GM23338 (cell line): ENCODE measurements at regions not wholly inside any gene's neighbourhood (a gene's known extent, or its start where the extent isn't known, plus 50 kb on each side); places are given as distances from the start of the nearest gene placed in this dataset.
"Not testable (repeated sequence)": the region's sequence is repeated elsewhere in the genome, so short reads cannot be mapped to it uniquely, and the experiment has no call there.

Experiments used
- ATAC-seq: fragments of 200-7000 bp; cut with Tn5 transposase; 3 replicates; pipeline ENCODE4 v1.9.1; 2020
- DNase-seq: peaks from one replicate; pipeline ENCODE4 v3.0.0-alpha.2; 2015; ENCODE audit warnings: low spot score
- H2AFZ ChIP-seq: fragments of 200-600 bp; sonication (generic); 2 replicates; pipeline ENCODE4 v1.8.0; 2016; ENCODE audit warnings: antibody characterized with exemption, mild to moderate bottlenecking, moderate library complexity
- H3F3A ChIP-seq: fragments of 200-600 bp; sonication (generic); replicated peaks from 2 replicates; pipeline ENCODE4 v1.8.0; 2017; ENCODE audit warnings: antibody characterized with exemption, mixed run types, low read depth
- H3K27ac ChIP-seq: fragments of 200-600 bp; sonication (generic); 2 replicates; pipeline ENCODE4 v1.6.1; 2016; ENCODE audit warnings: low read depth
- H3K27me3 ChIP-seq: fragments of 200-600 bp; sonication (generic); 2 replicates; pipeline ENCODE4 v1.8.0; 2016; ENCODE audit warnings: mild to moderate bottlenecking, mixed run types, moderate library complexity; ENCODE audit not compliant: insufficient read depth
- H3K36me3 ChIP-seq: fragments of 200-600 bp; sonication (generic); 2 replicates; pipeline ENCODE4 v1.8.0; 2016; ENCODE audit warnings: mild to moderate bottlenecking; ENCODE audit not compliant: insufficient read depth
- H3K4me1 ChIP-seq: fragments of 200-600 bp; sonication (generic); 2 replicates; pipeline ENCODE4 v1.8.0; 2016; ENCODE audit warnings: mild to moderate bottlenecking, moderate library complexity; ENCODE audit not compliant: insufficient read depth
- H3K4me2 ChIP-seq: fragments of 200-600 bp; sonication (generic); 2 replicates; pipeline ENCODE4 v1.7.1; 2017; ENCODE audit warnings: mixed run types
- H3K4me3 ChIP-seq: fragments of 200-600 bp; sonication (generic); 2 replicates; pipeline ENCODE4 v1.6.1; 2016; ENCODE audit warnings: mixed run types
- H3K79me2 ChIP-seq: fragments of 200-600 bp; sonication (generic); replicated peaks from 2 replicates; pipeline ENCODE4 v1.8.0; 2017; ENCODE audit warnings: mild to moderate bottlenecking; ENCODE audit not compliant: insufficient read depth
- H3K9me2 ChIP-seq: fragments of 200-600 bp; sonication (generic); 2 replicates; pipeline ENCODE4 v1.8.0; 2017; ENCODE audit not compliant: insufficient read depth
- H4K20me1 ChIP-seq: fragments of 200-600 bp; sonication (generic); replicated peaks from 2 replicates; pipeline ENCODE4 v1.8.0; 2017; ENCODE audit warnings: mild to moderate bottlenecking; ENCODE audit not compliant: insufficient read depth
- H3K27ac Mint-ChIP-seq: 2 replicates; pipeline ENCODE4 v1.8.0; 2020; ENCODE audit warnings: inconsistent platforms, mild to moderate bottlenecking, moderate library complexity, mixed read lengths
- H3K27me3 Mint-ChIP-seq: 3 replicates; pipeline ENCODE4 v1.8.0; 2022; ENCODE audit warnings: low read depth, mild to moderate bottlenecking, moderate library complexity, mixed read lengths, inconsistent platforms; ENCODE audit not compliant: insufficient read depth, poor library complexity
- H3K36me3 Mint-ChIP-seq: 3 replicates; pipeline ENCODE4 v1.8.0; 2021; ENCODE audit warnings: low read depth, mild to moderate bottlenecking, inconsistent platforms, moderate library complexity, mixed read lengths
- H3K4me1 Mint-ChIP-seq: 3 replicates; pipeline ENCODE4 v1.8.0; 2020; ENCODE audit warnings: mild to moderate bottlenecking, inconsistent platforms, mixed read lengths
- H3K4me3 Mint-ChIP-seq: 3 replicates; pipeline ENCODE4 v1.8.0; 2021; ENCODE audit warnings: moderate library complexity, mild to moderate bottlenecking, inconsistent platforms, mixed read lengths
- H3K9me3 Mint-ChIP-seq: 3 replicates; pipeline ENCODE4 v1.8.0; 2020; ENCODE audit warnings: moderate library complexity, mild to moderate bottlenecking, inconsistent platforms, mixed read lengths
- ETS1 ChIP-seq: IDR thresholded peaks from 2 replicates; pipeline ENCODE4 v1.6.1; 2016; ENCODE audit warnings: antibody characterized with exemption
- EZH2 ChIP-seq: fragments of 200-600 bp; sonication (generic); IDR thresholded peaks from one replicate; pipeline ENCODE4 v1.8.0; 2017; ENCODE audit warnings: antibody characterized with exemption, mild to moderate bottlenecking, low read depth; ENCODE audit not compliant: unreplicated experiment
- EZH2phosphoT487 ChIP-seq: fragments of 200-600 bp; sonication (generic); IDR thresholded peaks from one replicate; pipeline ENCODE4 v1.8.1; 2018; ENCODE audit warnings: antibody characterized with exemption; ENCODE audit not compliant: unreplicated experiment
- JUNB ChIP-seq: IDR thresholded peaks from one replicate; pipeline ENCODE4 v1.6.1; 2016; ENCODE audit warnings: antibody characterized with exemption; ENCODE audit not compliant: unreplicated experiment
- POLR2AphosphoS5 ChIP-seq: IDR thresholded peaks from 2 replicates; pipeline ENCODE4 v1.6.1; 2016; ENCODE audit warnings: antibody characterized with exemption, low read depth
- ZNF114 ChIP-seq: fragments of 250-450 bp; sonication (Bioruptor Pico); IDR thresholded peaks from 2 replicates; pipeline ENCODE4 v1.5.0; 2020; ENCODE audit warnings: mild to moderate bottlenecking, moderate library complexity
- ZNF331 ChIP-seq: fragments of 250-450 bp; sonication (Bioruptor Pico); IDR thresholded peaks from 2 replicates; pipeline ENCODE4 v1.5.0; 2020; ENCODE audit warnings: low read depth, mild to moderate bottlenecking, moderate library complexity
- TF ChIP-seq, protein P1 (sequence below): fragments of 250-450 bp; sonication (Bioruptor Pico); IDR thresholded peaks from 2 replicates; pipeline ENCODE4 v1.5.0; 2020; ENCODE audit warnings: mild to moderate bottlenecking, moderate library complexity

DNA sequence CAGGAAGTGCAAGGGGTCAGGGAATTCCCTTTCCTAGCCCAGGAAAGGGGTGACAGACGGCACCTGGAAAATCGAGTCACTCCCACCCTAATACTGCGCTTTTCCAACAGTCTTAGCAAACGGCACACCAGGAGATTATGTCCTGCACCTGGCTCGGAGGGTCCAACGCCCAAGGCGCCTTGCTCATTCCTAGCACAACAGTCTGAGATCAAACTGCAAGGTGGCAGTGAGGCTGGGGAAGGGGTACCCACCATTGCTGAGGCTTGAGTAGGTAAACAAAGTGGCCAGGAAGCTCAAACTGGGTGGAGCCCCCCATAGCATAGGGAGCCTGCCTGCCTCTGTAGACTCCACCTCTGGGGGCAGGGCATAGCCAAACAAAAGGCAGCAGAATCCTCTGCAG is 618.5 kb upstream of the LRRN3 start:
- H3K9me2 ChIP-seq, H3K4me1 ChIP-seq, H3K4me3 ChIP-seq, H3K27me3 ChIP-seq, H3K27ac ChIP-seq, H4K20me1 ChIP-seq, H3K4me3 Mint-ChIP-seq, H3K36me3 Mint-ChIP-seq, H3K79me2 ChIP-seq, H2AFZ ChIP-seq, ATAC-seq, DNase-seq, H3K4me1 Mint-ChIP-seq, H3K36me3 ChIP-seq, H3K4me2 ChIP-seq, H3F3A ChIP-seq, H3K27ac Mint-ChIP-seq, H3K27me3 Mint-ChIP-seq: not testable (repeated sequence)
- peaks cover 24% of the 10 kb centered on the region; the same call in 2 of the 3 replicates for H3K9me3 Mint-ChIP-seq

DNA sequence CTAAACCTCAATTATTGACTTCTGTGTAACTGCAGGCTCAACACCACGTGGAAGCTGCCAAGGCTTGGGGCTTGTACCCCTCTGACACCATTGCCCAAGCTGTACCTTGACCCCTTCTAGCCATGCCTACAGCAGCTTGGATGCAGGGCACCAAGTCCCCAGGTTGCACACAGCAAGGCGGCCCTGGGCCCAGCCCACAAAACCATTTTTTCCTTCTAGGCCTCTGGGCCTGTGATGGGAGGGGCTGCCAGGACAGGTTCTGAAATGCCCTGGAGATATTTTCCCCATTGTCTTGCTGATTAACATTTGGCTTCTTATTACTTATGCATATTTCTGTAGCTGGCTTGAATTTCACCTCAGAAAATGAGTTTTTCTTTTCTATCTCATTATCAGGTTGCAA is 610.0 kb upstream of the LRRN3 start:
- Histone ChIP-seq H2AFZ (no peak overlapping the region), H3K79me2 (no peaks in the 10 kb centered on the region), H3K9me2 (no peaks in the 10 kb centered on the region), H4K20me1 (no peaks in the 10 kb centered on the region), H3K27me3 (no peaks in the 10 kb centered on the region), H3F3A (no peaks in the 10 kb centered on the region), H3K4me1 (no peaks in the 10 kb centered on the region), H3K4me3 (no peak overlapping the region), H3K27ac (no peak overlapping the region), H3K4me2 (no peak overlapping the region), H3K36me3 (no peaks in the 10 kb centered on the region; the same call in 1 of the 2 replicates)
- TF ChIP-seq POLR2AphosphoS5: no peak
- no peak for TF ChIP-seq EZH2
- TF ChIP-seq, protein P1, sequence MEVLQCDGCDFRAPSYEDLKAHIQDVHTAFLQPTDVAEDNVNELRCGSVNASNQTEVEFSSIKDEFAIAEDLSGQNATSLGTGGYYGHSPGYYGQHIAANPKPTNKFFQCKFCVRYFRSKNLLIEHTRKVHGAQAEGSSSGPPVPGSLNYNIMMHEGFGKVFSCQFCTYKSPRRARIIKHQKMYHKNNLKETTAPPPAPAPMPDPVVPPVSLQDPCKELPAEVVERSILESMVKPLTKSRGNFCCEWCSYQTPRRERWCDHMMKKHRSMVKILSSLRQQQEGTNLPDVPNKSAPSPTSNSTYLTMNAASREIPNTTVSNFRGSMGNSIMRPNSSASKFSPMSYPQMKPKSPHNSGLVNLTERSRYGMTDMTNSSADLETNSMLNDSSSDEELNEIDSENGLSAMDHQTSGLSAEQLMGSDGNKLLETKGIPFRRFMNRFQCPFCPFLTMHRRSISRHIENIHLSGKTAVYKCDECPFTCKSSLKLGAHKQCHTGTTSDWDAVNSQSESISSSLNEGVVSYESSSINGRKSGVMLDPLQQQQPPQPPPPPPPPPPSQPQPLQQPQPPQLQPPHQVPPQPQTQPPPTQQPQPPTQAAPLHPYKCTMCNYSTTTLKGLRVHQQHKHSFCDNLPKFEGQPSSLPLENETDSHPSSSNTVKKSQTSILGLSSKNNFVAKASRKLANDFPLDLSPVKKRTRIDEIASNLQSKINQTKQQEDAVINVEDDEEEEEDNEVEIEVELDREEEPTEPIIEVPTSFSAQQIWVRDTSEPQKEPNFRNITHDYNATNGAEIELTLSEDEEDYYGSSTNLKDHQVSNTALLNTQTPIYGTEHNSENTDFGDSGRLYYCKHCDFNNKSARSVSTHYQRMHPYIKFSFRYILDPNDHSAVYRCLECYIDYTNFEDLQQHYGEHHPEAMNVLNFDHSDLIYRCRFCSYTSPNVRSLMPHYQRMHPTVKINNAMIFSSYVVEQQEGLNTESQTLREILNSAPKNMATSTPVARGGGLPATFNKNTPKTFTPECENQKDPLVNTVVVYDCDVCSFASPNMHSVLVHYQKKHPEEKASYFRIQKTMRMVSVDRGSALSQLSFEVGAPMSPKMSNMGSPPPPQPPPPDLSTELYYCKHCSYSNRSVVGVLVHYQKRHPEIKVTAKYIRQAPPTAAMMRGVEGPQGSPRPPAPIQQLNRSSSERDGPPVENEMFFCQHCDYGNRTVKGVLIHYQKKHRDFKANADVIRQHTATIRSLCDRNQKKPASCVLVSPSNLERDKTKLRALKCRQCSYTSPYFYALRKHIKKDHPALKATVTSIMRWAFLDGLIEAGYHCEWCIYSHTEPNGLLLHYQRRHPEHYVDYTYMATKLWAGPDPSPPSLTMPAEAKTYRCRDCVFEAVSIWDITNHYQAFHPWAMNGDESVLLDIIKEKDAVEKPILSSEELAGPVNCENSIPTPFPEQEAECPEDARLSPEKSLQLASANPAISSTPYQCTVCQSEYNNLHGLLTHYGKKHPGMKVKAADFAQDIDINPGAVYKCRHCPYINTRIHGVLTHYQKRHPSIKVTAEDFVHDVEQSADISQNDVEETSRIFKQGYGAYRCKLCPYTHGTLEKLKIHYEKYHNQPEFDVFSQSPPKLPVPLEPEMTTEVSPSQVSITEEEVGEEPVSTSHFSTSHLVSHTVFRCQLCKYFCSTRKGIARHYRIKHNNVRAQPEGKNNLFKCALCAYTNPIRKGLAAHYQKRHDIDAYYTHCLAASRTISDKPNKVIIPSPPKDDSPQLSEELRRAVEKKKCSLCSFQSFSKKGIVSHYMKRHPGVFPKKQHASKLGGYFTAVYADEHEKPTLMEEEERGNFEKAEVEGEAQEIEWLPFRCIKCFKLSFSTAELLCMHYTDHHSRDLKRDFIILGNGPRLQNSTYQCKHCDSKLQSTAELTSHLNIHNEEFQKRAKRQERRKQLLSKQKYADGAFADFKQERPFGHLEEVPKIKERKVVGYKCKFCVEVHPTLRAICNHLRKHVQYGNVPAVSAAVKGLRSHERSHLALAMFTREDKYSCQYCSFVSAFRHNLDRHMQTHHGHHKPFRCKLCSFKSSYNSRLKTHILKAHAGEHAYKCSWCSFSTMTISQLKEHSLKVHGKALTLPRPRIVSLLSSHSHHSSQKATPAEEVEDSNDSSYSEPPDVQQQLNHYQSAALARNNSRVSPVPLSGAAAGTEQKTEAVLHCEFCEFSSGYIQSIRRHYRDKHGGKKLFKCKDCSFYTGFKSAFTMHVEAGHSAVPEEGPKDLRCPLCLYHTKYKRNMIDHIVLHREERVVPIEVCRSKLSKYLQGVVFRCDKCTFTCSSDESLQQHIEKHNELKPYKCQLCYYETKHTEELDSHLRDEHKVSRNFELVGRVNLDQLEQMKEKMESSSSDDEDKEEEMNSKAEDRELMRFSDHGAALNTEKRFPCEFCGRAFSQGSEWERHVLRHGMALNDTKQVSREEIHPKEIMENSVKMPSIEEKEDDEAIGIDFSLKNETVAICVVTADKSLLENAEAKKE: no peak
- TF ChIP-seq JUNB: no peak
- TF ChIP-seq ETS1: no peak
- no peak for TF ChIP-seq EZH2phosphoT487
- no peak for TF ChIP-seq ZNF114 (CRISPR knock-in tag)
- no peak for TF ChIP-seq ZNF331 (CRISPR knock-in tag)
- Mint-ChIP-seq H3K4me1 (no peaks in the 10 kb centered on the region), H3K27me3 (no peaks in the 10 kb centered on the region), H3K27ac (no peak overlapping the region), H3K4me3 (no peak overlapping the region), H3K9me3 (peaks cover 41% of the 10 kb centered on the region), H3K36me3 (peaks cover 26% of the 10 kb centered on the region; the same call in 2 of the 3 replicates)
- no peak for ATAC-seq
- DNase-seq: no peak
